ENCODE measurements at regions not wholly inside any gene's neighbourhood (a gene's known extent, or its start where the extent isn't known, plus 50 kb on each side); places are given as distances from the start of the nearest gene placed in this dataset.

GRCh38 chr16:73385696-73386095, 337.8 kb upstream of the ZFHX3 start:
- DNase-seq, result no peak

GRCh38 chr16:73384506-73385089, 336.7 kb upstream of the ZFHX3 start:
- DNase-seq, result no peak

GRCh38 chr16:73383988-73384365, 336.0 kb upstream of the ZFHX3 start:
- DNase-seq, result no peak

GRCh38 chr16:73383195-73383987, 335.5 kb upstream of the ZFHX3 start:
- no peak for DNase-seq

- DNase-seq, result no peak
Observed at GRCh38 chr16:73378471-73378870, 330.5 kb upstream of the ZFHX3 start.

GRCh38 chr16:73371584-73372319, 323.8 kb upstream of the ZFHX3 start:
- DNase-seq, result no peak

- DNase-seq, result no peak
Observed at GRCh38 chr16:73369851-73370250, 321.9 kb upstream of the ZFHX3 start.

- DNase-seq, result no peak
Observed at GRCh38 chr16:73368715-73369114, 320.8 kb upstream of the ZFHX3 start.

- no peak for DNase-seq
Observed at GRCh38 chr16:73365016-73365551, 317.2 kb upstream of the ZFHX3 start.

- DNase-seq, result no peak
Observed at GRCh38 chr16:73364413-73364812, 316.5 kb upstream of the ZFHX3 start.

- DNase-seq, result no peak
Observed at GRCh38 chr16:73361061-73361460, 313.1 kb upstream of the ZFHX3 start.

- DNase-seq, result no peak
Observed at GRCh38 chr16:73356401-73357079, 308.6 kb upstream of the ZFHX3 start.

GRCh38 chr16:73355981-73356380, 308.1 kb upstream of the ZFHX3 start:
- DNase-seq, result no peak

- no peak for DNase-seq
Observed at GRCh38 chr16:73354434-73354833, 306.5 kb upstream of the ZFHX3 start.

GRCh38 chr16:73350707-73351452, 303.0 kb upstream of the ZFHX3 start:
- no peak for DNase-seq

GRCh38 chr16:73347500-73348375, 299.8 kb upstream of the ZFHX3 start:
- no peak for DNase-seq

- no peak for DNase-seq
Observed at GRCh38 chr16:73339821-73340220, 291.9 kb upstream of the ZFHX3 start.

- no peak for DNase-seq
Observed at GRCh38 chr16:73337373-73338296, 289.7 kb upstream of the ZFHX3 start.

GRCh38 chr16:73329358-73330286, 281.7 kb upstream of the ZFHX3 start:
- no peak for DNase-seq
